Astrocyte (in vitro differentiated cells and primary cell): ENCODE measurements at regions not wholly inside any gene's neighbourhood (a gene's known extent, or its start where the extent isn't known, plus 50 kb on each side); places are given as distances from the start of the nearest gene placed in this dataset.

Experiments used
- CTCF ChIP-seq: IDR thresholded peaks from 2 replicates; pipeline ENCODE4 v1.5.1; 2011; ENCODE audit warnings: low read depth, mild to moderate bottlenecking, inconsistent platforms, low read length, moderate library complexity; ENCODE audit not compliant: insufficient read depth
- EZH2 ChIP-seq: IDR thresholded peaks from 2 replicates; pipeline ENCODE4 v1.6.1; 2012; ENCODE audit warnings: mild to moderate bottlenecking, low read length, inconsistent platforms; ENCODE audit not compliant: insufficient read depth

- TF ChIP-seq CTCF: no peak
- TF ChIP-seq EZH2: no peak
Measured at GRCh38 chr3:70749122-70749521, 436.7 kb upstream of the MDFIC2 start.
